Epithelial cell of esophagus (primary cell): ENCODE measurements at regions not wholly inside any gene's neighbourhood (a gene's known extent, or its start where the extent isn't known, plus 50 kb on each side); places are given as distances from the start of the nearest gene placed in this dataset.

Experiments used
- DNase-seq: peaks from one replicate; pipeline ENCODE4 v3.0.0; 2010; ENCODE audit warnings: low read depth
- H3K4me3 ChIP-seq: 2 replicates; pipeline ENCODE4 v1.5.1; 2011; ENCODE audit warnings: mild to moderate bottlenecking, low read length, control low read depth
- CTCF ChIP-seq: IDR thresholded peaks from 2 replicates; pipeline ENCODE4 v1.5.1; 2011; ENCODE audit warnings: low read depth, mild to moderate bottlenecking, low read length, control low read depth, inconsistent platforms; ENCODE audit not compliant: insufficient read depth; ENCODE audit errors: missing control alignments

DNA sequence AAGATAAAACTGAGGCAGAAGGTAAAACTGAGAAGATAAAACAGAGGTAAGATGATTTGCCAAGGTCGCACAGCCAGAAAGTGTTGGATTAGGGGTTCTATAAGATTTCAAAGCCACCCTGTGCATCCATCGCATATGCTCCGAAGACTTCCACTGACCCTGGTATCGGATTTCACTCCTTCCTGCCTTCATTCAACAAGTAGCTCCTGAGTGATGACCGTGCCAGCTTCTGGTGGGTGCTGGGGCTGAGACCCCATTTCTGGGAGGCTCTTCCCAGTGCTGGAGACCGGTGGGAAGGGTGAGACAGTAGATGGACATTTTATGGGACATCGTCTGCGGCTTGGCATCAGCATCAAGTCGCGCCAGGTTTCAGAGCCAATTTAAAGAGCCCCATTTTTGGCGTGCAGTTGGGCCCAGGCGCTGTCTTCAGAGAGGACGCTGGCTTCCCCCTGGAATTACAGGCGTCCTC is 53.7 kb upstream of the DAB2IP start:
- no peak for DNase-seq
- no peak overlapping the region for H3K4me3 ChIP-seq
- no peak for TF ChIP-seq CTCF

DNA sequence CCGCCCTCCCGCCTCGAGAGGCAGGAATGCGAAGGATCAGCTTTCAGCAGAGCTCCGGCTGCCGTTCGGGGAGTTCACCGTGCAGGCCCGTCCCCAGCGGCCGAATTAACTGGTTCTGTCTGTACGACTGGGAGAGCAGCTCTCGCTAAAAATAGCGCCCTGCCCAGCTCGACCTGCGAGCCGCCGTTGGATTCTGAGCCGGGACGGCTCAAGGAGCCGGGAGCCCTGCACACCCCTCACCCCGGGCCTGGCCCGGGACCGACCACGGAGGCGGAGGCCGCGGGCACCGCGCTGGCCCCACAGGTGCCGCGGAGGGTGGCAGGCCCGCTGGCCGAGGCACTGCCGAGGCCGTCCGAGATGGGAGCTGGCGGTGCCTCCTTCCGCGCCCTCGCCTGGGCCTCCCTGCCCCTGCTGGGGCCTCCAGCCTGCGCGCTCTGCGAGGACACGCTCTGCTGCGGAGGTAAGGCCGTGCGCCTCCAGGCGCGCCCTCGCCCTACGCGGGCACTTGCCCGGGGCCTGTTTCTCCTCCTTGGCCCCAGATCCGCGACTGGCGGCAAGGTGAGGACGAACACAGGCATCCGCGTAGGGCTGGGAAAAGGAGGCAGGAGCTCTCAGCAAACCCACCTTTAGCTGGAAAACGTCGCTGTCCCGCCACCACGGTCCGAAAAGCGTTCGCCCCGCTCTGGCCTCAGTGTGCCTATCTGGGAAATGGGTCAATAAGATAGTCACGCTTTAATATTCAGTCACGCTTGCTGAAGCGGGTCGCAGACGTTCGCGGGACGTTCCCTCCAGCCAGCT is 53.1 kb upstream of the DAB2IP start:
- TF ChIP-seq CTCF, result peak; percentile 61
- H3K4me3 ChIP-seq, result peak overlapping the region; percentile 48
- DNase-seq, result peak; percentile 91

DNA sequence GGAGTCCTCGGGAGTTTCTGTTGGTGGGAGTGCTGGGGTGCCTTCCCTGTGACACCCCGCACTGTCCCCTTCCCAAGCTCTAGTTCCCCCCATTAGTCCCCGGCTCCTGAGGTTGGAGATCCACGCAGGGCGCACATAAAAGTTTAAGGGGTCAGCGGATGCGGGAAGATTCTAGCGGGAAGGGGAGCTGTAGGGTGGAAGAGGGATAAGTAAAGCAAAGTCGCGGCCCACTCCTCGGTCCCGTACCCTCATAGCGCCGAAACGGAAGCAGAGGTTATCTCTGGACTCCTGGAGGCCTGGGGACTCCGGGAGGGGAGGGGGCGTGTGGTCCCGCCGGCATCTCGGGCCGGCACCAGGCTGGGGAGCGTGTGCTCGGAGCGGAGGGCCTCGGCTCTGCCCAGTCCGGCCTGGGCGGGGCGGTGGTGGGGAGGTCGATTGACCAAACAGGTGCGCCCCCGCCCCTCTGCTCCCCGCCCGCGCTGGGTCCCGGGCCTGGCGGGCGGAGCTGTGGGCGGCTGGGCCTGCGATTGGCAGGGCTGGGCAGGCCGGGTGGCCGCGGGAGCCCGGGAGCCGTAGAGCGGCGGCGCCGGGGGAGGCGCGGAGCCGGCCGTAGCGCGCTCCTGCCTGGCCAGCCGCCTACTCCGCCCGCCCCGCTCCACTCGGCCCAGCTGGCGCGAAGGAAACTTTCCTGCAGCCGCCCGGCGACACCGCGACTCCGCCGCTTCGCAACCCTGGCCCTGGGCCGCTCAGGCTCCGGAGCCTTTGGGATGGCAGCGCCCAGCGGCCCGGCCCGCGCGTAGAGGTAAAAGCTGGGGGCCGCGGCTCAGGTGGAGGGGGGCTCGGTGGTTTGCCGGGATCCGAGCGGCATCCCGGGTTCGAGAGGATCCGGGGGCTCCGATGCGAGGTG is 52.2 kb upstream of the DAB2IP start:
- peak; percentile 64 for DNase-seq
- TF ChIP-seq CTCF, result no peak
- peak overlapping the region; percentile 65 for H3K4me3 ChIP-seq

GRCh38 chr9:121599872-121600585 is 51.4 kb upstream of the DAB2IP start:
- DNase-seq, result no peak
- H3K4me3 ChIP-seq, result peak overlapping the region; percentile 65
- no peak for TF ChIP-seq CTCF

- peak; percentile 64 for DNase-seq
- no peak overlapping the region for H3K4me3 ChIP-seq
- no peak for TF ChIP-seq CTCF
Observed at GRCh38 chr9:121601194-121601593, 50.2 kb upstream of the DAB2IP start.
